Activated gamma-delta T cell treated with anti-CD3 and anti-CD28 coated beads, Interleukin-2, amount 50 U/mL, for 16 hours (primary cell): ENCODE measurements at regions not wholly inside any gene's neighbourhood (a gene's known extent, or its start where the extent isn't known, plus 50 kb on each side); places are given as distances from the start of the nearest gene placed in this dataset.
"Not testable (repeated sequence)": the region's sequence is repeated elsewhere in the genome, so short reads cannot be mapped to it uniquely, and the experiment has no call there.

Experiments used
- DNase-seq: peaks from one replicate; pipeline ENCODE4 v3.0.0-alpha.2; 2020; ENCODE audit warnings: low read depth

- peak; percentile 35 for DNase-seq
These were observed 128.8 kb downstream of the ADSS2 start for GRCh38 chr1:244322791-244323521.

DNA sequence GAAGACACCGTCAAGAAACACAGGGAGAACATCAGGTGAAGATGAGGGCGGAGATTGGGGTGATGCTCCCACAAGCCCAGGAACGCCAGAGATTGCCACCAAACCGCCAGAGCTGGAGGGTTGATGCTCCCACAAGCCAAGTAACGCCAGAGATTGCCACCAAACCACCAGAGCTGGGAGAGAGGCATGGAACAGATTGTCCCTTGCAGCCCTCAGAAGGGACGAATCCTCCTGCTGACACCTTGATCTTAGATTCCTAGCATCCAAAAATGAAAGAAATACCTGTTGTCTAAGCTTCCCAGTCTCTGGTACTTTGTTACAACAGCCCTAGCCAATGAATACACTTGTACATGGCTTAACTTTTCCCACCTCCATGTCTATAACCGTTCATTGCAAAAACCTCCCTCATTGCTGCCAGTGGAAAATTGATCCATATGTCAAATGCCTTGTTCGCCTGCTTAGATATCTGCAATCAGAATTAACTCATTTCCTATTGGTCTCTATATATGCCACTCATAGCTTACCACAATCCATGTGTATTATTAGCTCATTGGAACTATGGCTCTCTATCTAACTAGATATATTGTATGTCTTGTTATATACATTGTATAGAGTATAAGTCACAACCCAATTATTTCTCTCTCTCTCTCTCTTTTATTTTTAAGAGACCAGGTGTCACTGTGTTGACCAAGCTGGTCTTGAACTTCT is 127.4 kb downstream of the ADSS2 start:
- DNase-seq: no peak

- DNase-seq: no peak
These were observed 126.5 kb downstream of the ADSS2 start for GRCh38 chr1:244325056-244325758.

DNA sequence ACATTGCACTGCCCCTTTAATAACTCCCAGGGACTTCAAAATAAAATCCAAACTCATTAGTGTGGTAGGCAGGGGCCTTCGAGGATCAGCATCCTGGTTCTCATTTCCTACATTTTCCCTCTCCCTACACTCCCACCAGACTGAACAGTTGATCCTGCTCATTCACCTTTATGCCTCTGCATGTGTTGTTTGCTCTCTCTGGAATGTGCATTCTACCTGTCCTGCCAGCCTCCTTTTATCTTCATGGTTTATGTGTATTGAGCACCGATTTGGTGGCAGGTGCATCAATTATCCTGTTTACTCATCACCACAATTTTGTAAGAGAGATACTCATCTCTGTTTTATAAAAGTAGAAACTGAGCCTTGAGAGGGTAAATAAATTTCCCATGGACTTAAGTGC is 125.0 kb downstream of the ADSS2 start:
- no peak for DNase-seq

DNA sequence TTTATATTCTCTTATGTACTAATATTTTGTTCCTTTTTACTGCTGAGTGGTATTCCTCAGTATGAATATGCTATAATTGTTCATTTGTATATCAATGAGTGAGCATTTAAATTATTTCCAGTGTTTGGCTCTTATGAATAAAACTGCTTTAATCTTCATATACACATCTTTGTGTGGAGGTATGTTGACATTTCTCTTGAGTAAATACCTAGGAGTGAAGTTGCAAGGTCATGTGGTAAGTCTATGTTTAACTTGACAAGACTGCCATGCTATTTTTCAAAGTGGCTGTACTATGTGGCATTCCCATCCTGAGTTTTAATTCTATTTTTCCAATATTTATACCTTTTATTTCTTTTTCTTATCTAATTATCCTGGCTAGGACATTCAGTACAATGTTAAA is 124.2 kb downstream of the ADSS2 start:
- DNase-seq: no peak

- no peak for DNase-seq
These were observed 123.2 kb downstream of the ADSS2 start for GRCh38 chr1:244328476-244328875.

DNA sequence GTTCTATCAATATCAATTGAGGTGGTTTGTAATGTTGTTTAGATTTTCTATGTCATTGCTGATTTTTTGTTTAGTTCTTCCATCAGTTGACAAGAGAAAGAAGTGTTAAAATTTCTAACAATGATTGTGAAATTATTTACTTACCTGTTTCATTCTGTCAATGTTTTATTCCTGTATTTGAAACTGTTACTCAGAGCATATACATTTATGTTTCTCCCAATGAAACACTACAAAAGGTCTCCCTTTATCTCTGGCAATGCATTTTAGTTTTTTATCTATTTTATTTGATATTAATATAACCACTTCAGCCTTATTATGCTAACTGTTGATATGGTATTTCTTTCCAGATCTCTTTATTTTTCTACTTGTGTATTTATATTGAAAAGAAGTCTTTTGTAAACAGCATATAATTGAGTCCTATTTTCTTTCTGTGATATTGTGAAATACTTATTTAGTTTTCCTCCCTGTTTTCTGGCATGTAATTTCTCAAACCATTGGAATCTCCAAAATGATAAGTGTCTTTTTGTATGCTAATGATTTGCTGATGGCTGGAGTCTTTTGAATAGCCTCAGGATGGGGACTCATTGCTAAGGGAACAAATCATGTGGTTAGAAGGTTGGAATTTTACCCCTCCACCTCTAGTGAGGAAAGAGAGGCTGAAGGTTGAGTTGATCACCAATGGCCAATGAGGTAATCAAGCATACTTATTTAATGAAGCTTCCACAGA is 122.0 kb downstream of the ADSS2 start:
- DNase-seq: no peak

GRCh38 chr1:244330318-244330625 is 121.4 kb downstream of the ADSS2 start:
- no peak for DNase-seq

- DNase-seq: not testable (repeated sequence)
These were observed 118.9 kb downstream of the ADSS2 start for GRCh38 chr1:244332761-244333160.

GRCh38 chr1:244334315-244334714 is 117.4 kb downstream of the ADSS2 start:
- DNase-seq: not testable (repeated sequence)

DNA sequence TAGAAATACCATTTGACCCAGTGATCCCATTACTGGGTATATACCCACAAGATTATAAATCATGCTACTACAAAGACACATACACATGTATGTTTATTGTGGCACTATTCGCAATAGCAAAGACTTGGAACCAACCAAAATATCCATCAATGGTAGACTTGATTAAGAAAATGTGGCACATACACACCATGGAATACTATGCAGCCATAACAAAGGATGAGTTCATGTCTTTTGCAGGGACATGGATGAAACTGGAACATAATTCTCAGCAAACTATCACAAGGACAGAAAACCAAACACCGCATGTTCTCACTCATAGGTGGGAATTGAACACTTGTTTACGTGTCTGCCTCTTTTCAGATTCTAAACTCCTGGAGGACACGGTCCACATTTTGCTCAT is 116.9 kb downstream of the ADSS2 start:
- not testable (repeated sequence) for DNase-seq

DNA sequence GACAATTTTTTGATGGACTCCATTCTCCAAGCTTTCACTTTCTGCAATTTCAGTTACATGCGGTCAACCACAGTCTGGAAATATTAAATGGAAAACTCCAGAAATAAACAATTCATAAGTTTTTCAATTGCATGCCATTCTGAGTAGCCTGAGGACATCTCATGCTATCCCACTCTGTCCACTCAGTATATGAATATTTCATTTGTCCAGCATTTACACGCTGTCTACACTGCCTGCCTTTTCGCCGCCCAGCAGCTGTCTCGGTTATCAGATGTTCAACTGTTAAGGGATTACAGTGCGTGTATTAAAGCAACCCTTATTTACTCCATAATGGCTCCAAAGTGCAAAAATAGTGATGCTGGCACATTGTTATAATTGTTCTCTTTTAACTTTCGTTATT is 116.3 kb downstream of the ADSS2 start:
- no peak for DNase-seq

DNA sequence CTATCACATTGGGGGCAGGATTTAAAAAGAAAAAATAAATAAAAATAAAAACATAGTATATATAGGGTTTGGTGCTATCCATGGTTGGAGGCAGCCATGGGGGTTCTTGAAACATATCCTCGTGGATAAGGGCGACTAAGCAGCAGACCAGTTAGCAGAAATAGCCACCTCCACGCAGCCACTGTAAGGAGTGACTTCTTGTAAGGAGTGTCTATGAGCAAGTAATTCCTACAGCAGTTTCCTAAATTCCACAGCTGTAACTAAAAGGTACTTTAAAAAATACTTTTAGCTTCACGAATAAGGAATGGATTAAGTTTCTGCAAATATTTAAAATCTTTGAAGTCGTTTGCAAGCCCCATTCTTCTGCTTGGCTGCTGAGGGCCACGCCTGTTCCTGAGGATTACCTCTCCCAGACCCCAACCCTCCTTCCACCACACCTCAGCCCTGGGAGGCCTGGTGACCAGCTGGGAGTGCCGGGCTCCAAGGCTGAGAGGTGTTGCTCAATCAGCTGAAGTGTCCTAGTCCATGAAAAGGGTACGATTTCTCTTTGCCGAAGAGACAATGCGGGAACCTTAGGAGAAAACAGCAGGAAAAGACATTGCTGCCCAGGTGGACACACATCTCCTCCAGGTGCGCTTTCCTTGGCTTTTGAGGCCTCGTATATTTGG is 115.3 kb downstream of the ADSS2 start:
- DNase-seq: no peak

DNA sequence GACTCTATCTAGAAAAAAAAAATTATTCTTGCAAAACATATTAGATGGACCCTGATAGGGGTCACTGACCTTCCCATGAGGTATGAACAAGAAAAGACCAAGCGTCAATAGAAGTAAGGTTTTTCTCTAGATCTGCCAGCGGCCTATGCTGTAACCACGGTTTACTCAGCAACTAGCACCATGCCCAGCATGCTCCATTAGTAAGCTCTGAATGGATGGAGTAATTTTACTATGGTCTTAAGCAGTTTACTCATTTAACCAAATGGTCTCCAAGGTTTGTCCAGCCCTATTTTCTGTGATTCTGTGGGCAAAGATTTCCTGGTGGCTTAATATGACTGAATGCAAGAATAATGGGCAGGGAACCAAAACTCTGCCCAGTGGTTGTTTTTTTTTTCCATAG is 113.9 kb downstream of the ADSS2 start:
- no peak for DNase-seq

GRCh38 chr1:244339073-244339692 is 112.5 kb downstream of the ADSS2 start:
- no peak for DNase-seq

- DNase-seq: no peak
These were observed 111.9 kb downstream of the ADSS2 start for GRCh38 chr1:244339776-244340175.

DNA sequence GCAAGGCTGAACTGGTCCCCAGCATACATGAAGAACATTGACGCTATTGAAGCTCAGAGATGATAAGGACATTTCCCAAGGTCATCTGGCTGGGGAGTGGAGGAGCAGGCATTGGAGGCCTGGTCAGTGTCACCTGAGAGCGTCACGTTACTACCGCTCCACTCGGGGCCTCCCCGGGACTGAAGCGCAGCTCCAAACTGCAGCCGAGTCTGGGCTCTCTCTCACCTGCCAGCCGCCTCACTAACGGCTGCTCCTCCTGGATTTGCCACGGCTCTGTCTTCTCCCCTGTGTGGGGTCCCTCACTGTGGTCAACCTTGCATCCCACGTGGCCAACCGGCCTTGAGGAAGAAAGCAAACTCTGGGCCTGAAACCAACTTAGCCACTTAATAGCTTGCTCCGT is 111.3 kb downstream of the ADSS2 start:
- no peak for DNase-seq

- no peak for DNase-seq
These were observed 110.0 kb downstream of the ADSS2 start for GRCh38 chr1:244341455-244342450.

DNA sequence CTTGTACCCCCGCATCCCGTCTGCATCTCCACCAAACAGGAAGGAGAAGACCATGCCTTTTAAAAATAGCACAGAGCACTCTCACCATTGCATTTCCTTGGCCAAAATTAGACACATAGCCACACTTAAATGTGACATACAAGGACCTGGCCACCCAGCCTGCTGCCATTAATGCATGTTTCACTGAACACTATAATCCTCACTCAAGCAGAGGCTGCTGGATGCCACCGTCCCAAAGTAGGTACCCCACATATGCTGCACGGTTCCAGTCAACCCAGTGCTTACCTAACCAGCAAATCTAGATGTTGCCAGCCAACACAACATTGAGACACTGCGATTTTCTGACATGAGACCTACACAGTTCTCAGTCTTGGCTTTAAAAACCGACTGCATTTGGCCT is 107.7 kb downstream of the ADSS2 start:
- DNase-seq: no peak

- DNase-seq: no peak
These were observed 104.6 kb downstream of the ADSS2 start for GRCh38 chr1:244346972-244347618.
